HepG2 (cell line): ENCODE measurements at regions not wholly inside any gene's neighbourhood (a gene's known extent, or its start where the extent isn't known, plus 50 kb on each side); places are given as distances from the start of the nearest gene placed in this dataset.

Experiments
- ARNT ChIP-seq: fragments of 450-650 bp; IDR thresholded peaks from 2 replicates; pipeline ENCODE4 v1.6.1; 2017
- ATF7-NPFF ChIP-seq: sonication (generic); formaldehyde crosslinking; IDR thresholded peaks from 2 replicates; pipeline ENCODE4 v1.8.1; 2023; ENCODE audit warnings: mild to moderate bottlenecking, low read depth, missing genetic modification reagents, moderate library complexity
- CHCHD3 ChIP-seq: sonication (generic); formaldehyde crosslinking; IDR thresholded peaks from 2 replicates; pipeline ENCODE4 v1.8.0; 2022; ENCODE audit warnings: mild to moderate bottlenecking, missing genetic modification reagents, moderate library complexity
- FOSL1 ChIP-seq: sonication (generic); formaldehyde crosslinking; IDR thresholded peaks from 2 replicates; pipeline ENCODE4 v1.9.0; 2021; ENCODE audit warnings: missing genetic modification reagents, borderline replicate concordance
- FOXM1 ChIP-seq: sonication (generic); formaldehyde crosslinking; IDR thresholded peaks from 2 replicates; pipeline ENCODE4 v1.5.0; 2020; ENCODE audit warnings: missing genetic modification reagents
- JUN ChIP-seq: sonication (generic); formaldehyde crosslinking; IDR thresholded peaks from 2 replicates; pipeline ENCODE4 v1.4.0; 2020; ENCODE audit warnings: mild to moderate bottlenecking, missing genetic modification reagents
- NR2C2 ChIP-seq: sonication (generic); formaldehyde crosslinking; IDR thresholded peaks from 2 replicates; pipeline ENCODE4 v1.4.0; 2020; ENCODE audit warnings: missing genetic modification reagents, mild to moderate bottlenecking, moderate library complexity, borderline replicate concordance
- PPARG ChIP-seq: conservative IDR thresholded peaks from 2 replicates; pipeline ENCODE4 v1.6.1; 2016; ENCODE audit warnings: missing biosample characterization, missing genetic modification reagents
- SALL1 ChIP-seq: sonication (generic); formaldehyde crosslinking; IDR thresholded peaks from 2 replicates; pipeline ENCODE4 v1.8.0; 2022; ENCODE audit warnings: mild to moderate bottlenecking, missing genetic modification reagents
- SNRNP70 ChIP-seq: fragments of 200-400 bp; formaldehyde crosslinking; IDR thresholded peaks from 2 replicates; pipeline ENCODE4 v1.6.1; 2017; ENCODE audit warnings: mild to moderate bottlenecking, low read depth, low read length, moderate library complexity
- SPEN ChIP-seq: sonication (generic); formaldehyde crosslinking; IDR thresholded peaks from 2 replicates; pipeline ENCODE4 v1.5.1; 2020; ENCODE audit warnings: low read depth, mild to moderate bottlenecking, missing genetic modification reagents
- TOPORS ChIP-seq: sonication (generic); formaldehyde crosslinking; IDR thresholded peaks from 2 replicates; pipeline ENCODE4 v1.8.0; 2023; ENCODE audit warnings: mild to moderate bottlenecking, missing genetic modification reagents
- ZMYM4 ChIP-seq: sonication (generic); formaldehyde crosslinking; IDR thresholded peaks from 2 replicates; pipeline ENCODE4 v1.8.1; 2023; ENCODE audit warnings: mild to moderate bottlenecking, missing genetic modification reagents
- ZNF251 ChIP-seq: sonication (generic); formaldehyde crosslinking; IDR thresholded peaks from 2 replicates; pipeline ENCODE4 v1.9.0; 2021; ENCODE audit warnings: mild to moderate bottlenecking, missing genetic modification reagents
- ZNF329 ChIP-seq: sonication (generic); formaldehyde crosslinking; IDR thresholded peaks from 2 replicates; pipeline ENCODE4 v1.9.0; 2021; ENCODE audit warnings: low read depth, mild to moderate bottlenecking, missing genetic modification reagents
- ZNF333 ChIP-seq: sonication (generic); formaldehyde crosslinking; IDR thresholded peaks from 2 replicates; pipeline ENCODE4 v1.4.0; 2020; ENCODE audit warnings: mild to moderate bottlenecking, missing genetic modification reagents, borderline replicate concordance
- ZNF451 ChIP-seq: sonication (generic); formaldehyde crosslinking; IDR thresholded peaks from 2 replicates; pipeline ENCODE4 v1.5.0; 2020; ENCODE audit warnings: mild to moderate bottlenecking, missing genetic modification reagents
- ZNF549 ChIP-seq: sonication (generic); formaldehyde crosslinking; IDR thresholded peaks from 2 replicates; pipeline ENCODE4 v1.5.0; 2020; ENCODE audit warnings: missing genetic modification reagents
- ZNF660 ChIP-seq: sonication (generic); formaldehyde crosslinking; IDR thresholded peaks from 2 replicates; pipeline ENCODE4 v1.5.1; 2020; ENCODE audit warnings: mild to moderate bottlenecking, low read depth, missing genetic modification reagents, borderline replicate concordance
- TF ChIP-seq, protein P1 (sequence below): sonication (generic); formaldehyde crosslinking; IDR thresholded peaks from 2 replicates; pipeline ENCODE4 v1.4.0; 2020; ENCODE audit warnings: missing genetic modification reagents
- TF ChIP-seq, protein P2 (sequence below): fragments of 450-650 bp; IDR thresholded peaks from 2 replicates; pipeline ENCODE4 v1.6.1; 2016
- TF ChIP-seq, protein P3 (sequence below): IDR thresholded peaks from 2 replicates; pipeline ENCODE4 v1.6.1; 2016; ENCODE audit warnings: mild to moderate bottlenecking
- TF ChIP-seq, protein P4 (sequence below): sonication (generic); formaldehyde crosslinking; IDR thresholded peaks from 2 replicates; pipeline ENCODE4 v1.8.0; 2022; ENCODE audit warnings: missing genetic modification reagents, mild to moderate bottlenecking, inconsistent platforms, borderline replicate concordance

DNA sequence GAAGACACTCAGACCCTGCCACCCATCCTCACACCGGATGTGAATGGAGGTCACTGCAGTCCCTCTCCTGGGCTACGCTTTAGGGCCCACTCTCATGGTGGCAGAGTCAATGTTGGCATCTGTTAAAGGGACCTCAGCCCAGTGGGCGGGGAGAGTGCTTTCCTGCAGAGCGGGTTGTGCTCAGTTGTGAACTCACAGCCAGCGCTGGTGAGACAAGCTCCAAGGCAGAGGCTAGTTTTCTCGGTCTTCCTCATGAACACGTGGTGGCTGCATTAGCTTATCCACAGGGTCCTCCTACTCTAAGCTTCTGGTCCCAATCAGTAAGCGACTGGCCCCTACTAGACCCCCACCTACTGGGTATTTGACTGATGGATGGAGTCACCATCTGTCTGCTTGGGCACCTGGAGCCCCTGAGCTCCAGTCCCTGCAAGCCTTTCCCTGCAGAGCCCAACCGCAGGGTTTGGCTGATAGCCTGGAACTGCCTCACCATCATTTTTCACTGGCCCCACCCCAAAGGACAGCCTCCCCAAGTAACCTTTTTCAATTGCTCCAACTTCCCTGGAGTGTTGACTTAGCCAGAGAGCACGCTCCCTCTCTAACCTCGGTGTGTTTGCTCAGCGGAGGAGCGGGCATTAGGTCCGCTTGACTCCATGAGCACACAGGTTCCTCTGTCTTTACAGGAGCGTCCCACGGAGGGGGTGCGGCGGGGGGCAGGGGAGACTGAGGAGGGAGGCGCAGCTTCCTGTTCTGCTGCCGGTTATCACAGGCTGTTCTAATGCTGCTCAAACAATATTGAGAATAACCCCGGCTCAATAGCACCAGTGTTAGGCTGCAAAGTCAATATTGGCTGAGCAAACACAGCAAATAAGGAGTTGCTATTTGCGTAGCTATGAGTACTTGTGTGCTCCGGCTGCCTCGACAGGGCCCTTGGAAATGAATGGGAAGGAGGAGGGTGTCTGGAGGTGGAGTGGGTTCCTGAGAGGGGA lies 141.7 kb downstream of the RPLP1 start (continued):
- TF ChIP-seq SALL1: peak; percentile 85
- TF ChIP-seq, protein P1, sequence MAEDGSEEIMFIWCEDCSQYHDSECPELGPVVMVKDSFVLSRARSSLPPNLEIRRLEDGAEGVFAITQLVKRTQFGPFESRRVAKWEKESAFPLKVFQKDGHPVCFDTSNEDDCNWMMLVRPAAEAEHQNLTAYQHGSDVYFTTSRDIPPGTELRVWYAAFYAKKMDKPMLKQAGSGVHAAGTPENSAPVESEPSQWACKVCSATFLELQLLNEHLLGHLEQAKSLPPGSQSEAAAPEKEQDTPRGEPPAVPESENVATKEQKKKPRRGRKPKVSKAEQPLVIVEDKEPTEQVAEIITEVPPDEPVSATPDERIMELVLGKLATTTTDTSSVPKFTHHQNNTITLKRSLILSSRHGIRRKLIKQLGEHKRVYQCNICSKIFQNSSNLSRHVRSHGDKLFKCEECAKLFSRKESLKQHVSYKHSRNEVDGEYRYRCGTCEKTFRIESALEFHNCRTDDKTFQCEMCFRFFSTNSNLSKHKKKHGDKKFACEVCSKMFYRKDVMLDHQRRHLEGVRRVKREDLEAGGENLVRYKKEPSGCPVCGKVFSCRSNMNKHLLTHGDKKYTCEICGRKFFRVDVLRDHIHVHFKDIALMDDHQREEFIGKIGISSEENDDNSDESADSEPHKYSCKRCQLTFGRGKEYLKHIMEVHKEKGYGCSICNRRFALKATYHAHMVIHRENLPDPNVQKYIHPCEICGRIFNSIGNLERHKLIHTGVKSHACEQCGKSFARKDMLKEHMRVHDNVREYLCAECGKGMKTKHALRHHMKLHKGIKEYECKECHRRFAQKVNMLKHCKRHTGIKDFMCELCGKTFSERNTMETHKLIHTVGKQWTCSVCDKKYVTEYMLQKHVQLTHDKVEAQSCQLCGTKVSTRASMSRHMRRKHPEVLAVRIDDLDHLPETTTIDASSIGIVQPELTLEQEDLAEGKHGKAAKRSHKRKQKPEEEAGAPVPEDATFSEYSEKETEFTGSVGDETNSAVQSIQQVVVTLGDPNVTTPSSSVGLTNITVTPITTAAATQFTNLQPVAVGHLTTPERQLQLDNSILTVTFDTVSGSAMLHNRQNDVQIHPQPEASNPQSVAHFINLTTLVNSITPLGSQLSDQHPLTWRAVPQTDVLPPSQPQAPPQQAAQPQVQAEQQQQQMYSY: peak; percentile 26; the same call in 1 of the 2 replicates
- TF ChIP-seq ZNF333 (CRISPR knock-in tag): no peak
- TF ChIP-seq JUN (CRISPR knock-in tag): peak; percentile 91
- TF ChIP-seq, protein P2, sequence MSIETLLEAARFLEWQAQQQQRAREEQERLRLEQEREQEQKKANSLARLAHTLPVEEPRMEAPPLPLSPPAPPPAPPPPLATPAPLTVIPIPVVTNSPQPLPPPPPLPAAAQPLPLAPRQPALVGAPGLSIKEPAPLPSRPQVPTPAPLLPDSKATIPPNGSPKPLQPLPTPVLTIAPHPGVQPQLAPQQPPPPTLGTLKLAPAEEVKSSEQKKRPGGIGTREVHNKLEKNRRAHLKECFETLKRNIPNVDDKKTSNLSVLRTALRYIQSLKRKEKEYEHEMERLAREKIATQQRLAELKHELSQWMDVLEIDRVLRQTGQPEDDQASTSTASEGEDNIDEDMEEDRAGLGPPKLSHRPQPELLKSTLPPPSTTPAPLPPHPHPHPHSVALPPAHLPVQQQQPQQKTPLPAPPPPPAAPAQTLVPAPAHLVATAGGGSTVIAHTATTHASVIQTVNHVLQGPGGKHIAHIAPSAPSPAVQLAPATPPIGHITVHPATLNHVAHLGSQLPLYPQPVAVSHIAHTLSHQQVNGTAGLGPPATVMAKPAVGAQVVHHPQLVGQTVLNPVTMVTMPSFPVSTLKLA: no peak
- TF ChIP-seq PPARG (CRISPR knock-in tag): peak; percentile 75
- TF ChIP-seq, protein P3, sequence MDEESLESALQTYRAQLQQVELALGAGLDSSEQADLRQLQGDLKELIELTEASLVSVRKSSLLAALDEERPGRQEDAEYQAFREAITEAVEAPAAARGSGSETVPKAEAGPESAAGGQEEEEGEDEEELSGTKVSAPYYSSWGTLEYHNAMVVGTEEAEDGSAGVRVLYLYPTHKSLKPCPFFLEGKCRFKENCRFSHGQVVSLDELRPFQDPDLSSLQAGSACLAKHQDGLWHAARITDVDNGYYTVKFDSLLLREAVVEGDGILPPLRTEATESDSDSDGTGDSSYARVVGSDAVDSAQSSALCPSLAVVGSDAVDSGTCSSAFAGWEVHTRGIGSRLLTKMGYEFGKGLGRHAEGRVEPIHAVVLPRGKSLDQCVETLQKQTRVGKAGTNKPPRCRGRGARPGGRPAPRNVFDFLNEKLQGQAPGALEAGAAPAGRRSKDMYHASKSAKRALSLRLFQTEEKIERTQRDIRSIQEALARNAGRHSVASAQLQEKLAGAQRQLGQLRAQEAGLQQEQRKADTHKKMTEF: peak; percentile 94
- no peak for TF ChIP-seq CHCHD3 (CRISPR knock-in tag)
- no peak for TF ChIP-seq ZNF549 (CRISPR knock-in tag)
- TF ChIP-seq ZNF660 (CRISPR knock-in tag): no peak
- TF ChIP-seq ZMYM4 (CRISPR knock-in tag): peak; percentile 71
- peak; percentile 77; the same call in 1 of the 2 replicates for TF ChIP-seq SPEN (CRISPR knock-in tag)
- peak; percentile 74; the same call in 1 of the 2 replicates for TF ChIP-seq ATF7-NPFF (CRISPR knock-in tag)
- peak; percentile 77 for TF ChIP-seq NR2C2
- no peak for TF ChIP-seq ZNF251 (CRISPR knock-in tag)
- no peak for TF ChIP-seq SNRNP70
- TF ChIP-seq FOXM1: no peak
- no peak for TF ChIP-seq TOPORS (CRISPR knock-in tag)
- peak; percentile 96 for TF ChIP-seq FOSL1 (CRISPR knock-in tag)
- TF ChIP-seq ZNF329 (CRISPR knock-in tag): no peak
- no peak for TF ChIP-seq ZNF451 (CRISPR knock-in tag)
- no peak for TF ChIP-seq ARNT
- TF ChIP-seq, protein P4, sequence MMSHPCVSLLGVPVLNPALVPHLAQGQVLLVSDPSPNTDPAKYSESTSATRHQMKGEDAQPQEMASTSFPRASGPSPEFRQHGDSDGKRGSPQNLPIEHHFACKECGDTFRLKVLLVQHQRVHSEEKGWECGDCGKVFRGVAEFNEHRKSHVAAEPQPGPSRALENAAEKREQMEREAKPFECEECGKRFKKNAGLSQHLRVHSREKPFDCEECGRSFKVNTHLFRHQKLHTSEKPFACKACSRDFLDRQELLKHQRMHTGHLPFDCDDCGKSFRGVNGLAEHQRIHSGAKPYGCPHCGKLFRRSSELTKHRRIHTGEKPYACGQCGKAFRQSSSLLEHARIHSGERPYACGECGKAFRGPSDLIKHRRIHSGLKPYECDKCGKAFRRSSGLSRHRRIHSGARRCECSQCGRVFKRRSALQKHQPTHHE (CRISPR knock-in tag): no peak
